ENCODE measurements at regions not wholly inside any gene's neighbourhood (a gene's known extent, or its start where the extent isn't known, plus 50 kb on each side); places are given as distances from the start of the nearest gene placed in this dataset.

- TF ChIP-seq CTCF (IDR thresholded peaks at IDR 0.05; ENCODE audit: low read depth, low read length, poor library complexity, severe bottlenecking) (no peak), EZH2phosphoT487 (IDR thresholded peaks at IDR 0.05; ENCODE audit: borderline replicate concordance, low read length) (no peak)
These were observed 144.9 kb downstream of the TXNL1 start for GRCh38 chr18:56493531-56493930.
